DMS 273 (cell line): ENCODE measurements at regions not wholly inside any gene's neighbourhood (a gene's known extent, or its start where the extent isn't known, plus 50 kb on each side); places are given as distances from the start of the nearest gene placed in this dataset.
"Not testable (repeated sequence)": the region's sequence is repeated elsewhere in the genome, so short reads cannot be mapped to it uniquely, and the experiment has no call there.

Source experiments
- DNase-seq: peaks from one replicate; lab custom pipeline; 2025; ENCODE audit not compliant: unreplicated experiment; lab: John Stamatoyannopoulos, UW

DNA sequence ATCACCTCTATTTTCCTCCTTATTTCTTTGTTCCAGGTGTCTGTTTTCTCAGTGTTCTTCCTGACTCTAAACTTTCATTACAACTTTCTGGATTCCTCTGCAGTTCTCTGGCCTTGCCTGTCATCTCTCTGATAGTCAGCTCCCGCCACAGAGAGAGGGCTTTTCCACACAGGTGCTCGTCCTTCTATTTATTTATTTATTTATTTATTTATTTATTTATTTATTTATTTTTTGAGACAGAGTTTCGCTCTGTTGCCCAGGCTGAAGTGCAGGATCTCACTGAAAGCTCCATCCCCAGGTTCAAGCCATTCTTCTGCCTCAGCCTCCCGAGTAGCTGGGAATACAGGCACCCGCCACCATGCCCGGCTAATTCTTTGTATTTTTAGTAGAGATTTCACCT lies 554.5 kb downstream of the RPS29 start:
- not testable (repeated sequence) for DNase-seq

DNA sequence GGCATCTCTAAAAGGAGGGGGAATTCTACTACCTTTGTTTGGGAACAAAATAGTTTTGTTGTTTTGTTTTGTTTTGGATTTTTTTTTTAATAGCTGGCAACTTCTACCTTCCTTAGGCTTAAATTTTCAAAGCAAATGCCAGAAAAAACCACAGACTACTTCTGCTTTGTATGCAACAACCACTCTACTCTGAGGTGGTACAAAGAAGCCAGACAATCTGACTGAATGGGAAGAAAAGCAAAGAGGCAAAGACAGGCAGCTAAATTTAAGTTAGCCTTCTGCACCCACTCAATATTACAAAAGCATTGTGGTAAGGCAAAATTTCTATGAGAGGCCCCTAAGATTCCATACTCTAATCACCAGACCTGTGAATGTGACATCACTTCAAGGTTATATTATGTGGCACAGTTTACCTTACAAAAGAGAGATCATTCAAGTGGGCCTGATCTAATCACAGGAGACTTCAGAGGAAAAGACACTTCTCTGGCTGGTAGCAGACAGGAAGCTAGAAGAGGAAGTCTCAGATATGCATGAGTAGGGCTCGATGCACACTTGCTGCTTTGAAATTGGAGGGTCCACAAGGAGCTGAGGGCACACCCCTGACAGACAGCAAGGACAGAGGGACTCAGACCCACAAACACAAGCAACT lies 566.6 kb downstream of the RPS29 start:
- no peak for DNase-seq

DNA sequence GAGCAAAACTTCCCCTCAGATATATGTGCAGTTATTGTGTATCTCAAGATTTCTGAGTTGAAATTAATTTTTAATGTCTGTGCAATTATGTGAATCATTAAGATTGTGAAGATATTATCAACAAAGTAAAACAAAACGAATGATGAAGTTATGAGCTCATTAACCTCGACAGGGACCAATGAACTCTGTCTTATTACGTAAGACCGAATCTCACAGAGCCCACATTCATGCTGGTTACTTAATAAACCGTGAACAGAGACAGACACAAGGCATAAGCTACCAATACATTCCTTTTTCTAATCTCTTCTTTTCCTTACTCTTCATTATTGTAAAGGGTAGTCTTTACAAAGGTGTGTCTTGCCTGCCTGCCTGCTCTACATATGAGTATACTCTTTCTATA lies 568.7 kb downstream of the RPS29 start:
- no peak for DNase-seq

DNA sequence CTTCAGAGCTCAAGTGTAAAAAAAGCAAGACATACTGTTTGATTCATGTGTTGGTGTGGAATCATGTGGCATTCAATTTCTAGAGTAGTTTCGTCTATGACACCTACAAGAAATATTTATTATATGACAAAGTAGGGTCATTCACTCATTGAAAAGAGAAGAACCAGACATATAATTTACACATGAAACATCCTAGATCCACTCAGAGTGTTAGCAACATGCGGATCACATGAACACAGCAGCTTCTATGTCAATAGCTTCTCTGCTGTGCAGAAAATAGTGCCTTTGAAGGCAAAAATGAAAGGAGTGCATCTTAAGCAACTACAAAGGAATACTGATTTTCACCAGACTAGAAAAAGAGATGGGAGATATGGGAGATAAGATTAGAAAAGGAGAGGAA lies 569.8 kb downstream of the RPS29 start:
- no peak for DNase-seq

DNA sequence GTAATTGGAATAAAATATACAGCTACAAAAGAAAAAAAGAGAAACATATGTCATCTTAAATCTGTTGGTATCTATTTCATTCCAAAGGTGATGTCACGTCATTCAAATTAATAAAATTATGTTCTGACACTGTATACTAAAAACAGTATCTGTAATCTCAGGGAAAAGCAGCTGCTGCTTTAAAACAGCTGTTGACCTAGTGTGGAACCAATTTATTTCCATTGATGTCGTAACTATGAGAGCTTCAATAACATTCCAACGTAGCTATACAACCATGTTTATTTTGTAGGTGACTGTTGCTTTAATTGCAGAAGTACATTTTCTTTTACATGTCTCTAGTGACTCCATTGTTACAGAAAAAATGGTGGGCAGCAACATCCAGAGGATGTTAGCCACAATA lies 571.7 kb downstream of the RPS29 start:
- no peak for DNase-seq

DNA sequence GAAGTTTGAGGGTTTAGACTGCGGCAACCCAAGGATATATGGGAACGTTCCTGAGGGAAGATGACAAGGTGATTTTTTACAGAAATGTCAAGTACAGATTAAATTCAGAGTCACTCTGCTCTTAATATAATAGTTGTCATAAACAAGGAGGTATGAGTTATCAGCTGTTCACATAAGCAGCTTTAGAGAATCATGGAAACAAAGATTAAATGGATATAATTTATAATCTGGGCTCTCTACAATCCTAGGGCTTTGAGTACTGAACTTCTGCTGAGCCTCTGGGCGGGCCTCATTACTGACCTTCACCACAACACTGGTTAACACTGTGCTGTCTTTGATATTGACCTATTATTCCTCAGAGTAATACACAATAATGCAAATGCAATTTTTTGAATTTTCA lies 577.8 kb downstream of the RPS29 start:
- DNase-seq: no peak

DNA sequence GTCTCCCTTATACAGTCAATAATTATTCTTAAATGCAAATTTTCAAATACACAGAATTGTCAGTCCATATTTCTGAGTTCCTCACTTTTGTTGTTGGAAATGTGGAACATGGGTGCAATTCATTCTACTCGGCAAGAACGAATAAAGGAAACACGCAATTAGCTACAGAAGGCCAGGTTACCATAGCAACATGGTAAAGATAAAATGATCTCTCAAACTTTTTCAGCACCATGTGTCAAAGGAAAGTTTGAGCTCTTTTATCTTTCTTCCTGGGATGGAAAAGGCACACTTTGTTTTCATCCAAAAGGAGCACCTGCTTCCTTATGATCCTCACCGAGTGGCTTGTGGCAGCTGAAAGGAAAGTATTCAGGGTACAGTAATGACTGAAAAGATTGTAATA lies 595.0 kb downstream of the RPS29 start:
- no peak for DNase-seq

DNA sequence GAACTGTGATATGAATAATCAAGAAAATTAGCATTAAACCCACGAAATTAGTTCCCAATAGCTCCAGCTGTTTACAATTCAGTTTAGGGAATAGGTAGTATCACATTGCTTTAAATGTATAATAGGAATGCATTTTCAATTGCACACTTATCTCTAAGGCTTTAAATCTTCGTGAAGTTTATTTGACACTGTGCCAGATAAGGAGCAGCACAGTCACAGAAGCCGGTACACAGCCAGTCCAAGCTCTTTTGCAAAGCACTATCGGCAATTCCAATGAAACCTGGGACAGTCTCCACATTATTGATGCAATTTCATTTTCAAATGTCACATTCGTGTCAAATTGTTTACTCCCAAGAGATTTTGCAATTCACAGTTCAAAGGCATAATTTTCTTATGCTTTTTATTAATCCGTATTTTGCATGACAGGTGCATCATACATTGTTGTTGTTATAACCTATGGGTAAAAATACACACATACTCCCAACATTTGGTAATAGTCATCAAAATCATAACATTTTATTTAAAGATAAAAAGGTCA lies 602.8 kb downstream of the RPS29 start:
- DNase-seq: no peak

DNA sequence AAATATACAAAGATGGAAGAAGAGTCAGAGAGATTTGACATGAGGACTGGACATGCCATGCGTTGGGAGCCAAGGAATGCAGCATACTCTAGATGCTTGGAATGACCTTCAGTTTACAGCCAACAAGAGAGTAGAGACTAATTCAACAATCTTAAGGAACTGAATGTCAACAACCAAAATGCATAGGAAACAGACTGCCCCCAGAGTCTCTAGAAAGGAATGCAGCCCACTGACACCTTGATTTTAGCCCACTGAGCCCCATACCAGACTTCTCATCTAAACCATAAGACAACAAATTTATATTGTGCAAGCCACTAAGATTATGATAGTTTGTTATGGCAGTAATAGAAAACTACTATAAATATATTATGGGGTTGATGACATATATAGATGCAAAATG lies 611.2 kb downstream of the RPS29 start:
- DNase-seq: no peak

DNA sequence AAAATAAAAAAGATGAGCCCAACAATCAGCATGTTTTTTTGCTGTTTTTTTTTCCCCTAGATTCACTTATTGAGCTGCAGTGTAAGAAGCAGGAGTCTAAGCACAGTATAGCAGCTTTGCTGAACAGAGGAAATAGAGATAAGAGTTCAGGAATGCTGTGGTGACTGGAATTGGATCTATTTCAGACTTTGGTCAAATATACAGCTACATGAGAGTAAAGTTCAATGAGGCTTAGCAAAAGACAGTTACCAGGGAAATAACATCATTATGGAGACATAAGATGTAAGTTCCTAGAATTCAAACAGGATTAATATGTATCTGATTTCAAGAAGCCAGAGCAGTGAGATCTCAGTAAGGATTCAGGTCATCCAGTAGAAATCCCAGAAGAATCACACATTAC lies 613.0 kb downstream of the RPS29 start:
- DNase-seq: no peak

DNA sequence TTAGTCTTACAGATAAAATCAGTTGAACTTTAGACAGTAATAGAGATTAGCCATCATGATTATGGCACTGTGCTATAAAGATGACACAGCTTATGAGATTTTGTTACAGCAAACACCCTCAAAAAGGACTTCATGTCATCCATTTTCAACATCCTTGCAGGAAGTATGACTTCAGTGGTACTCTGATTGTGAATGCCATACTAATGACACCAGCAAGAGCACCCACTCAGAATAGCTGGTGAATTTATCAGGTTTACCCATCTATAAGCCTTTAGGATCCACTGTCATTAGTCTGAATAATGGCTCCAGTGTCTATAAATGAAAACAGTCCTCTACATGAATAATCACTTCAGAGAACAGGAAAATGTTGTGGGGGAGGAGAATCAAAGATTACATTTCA lies 615.2 kb downstream of the RPS29 start:
- no peak for DNase-seq

DNA sequence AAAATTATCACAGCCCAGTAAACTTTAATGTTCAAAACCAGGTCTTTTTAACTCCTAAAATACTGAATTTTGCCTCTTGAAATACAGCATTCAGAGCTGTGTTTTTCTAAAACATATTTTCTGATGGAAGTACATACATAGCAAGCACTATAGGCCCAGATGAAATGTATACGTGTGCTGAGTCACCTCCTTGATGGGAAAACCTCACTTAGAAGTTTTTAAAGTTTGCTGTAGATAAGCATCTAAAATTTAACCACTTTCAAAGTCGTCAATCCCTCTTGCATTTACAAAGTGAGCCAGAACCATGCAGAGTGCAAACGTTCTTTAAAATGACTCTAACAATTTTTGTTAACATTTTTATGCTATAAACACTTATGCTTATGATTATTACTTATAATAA lies 618.8 kb downstream of the RPS29 start:
- DNase-seq: no peak

DNA sequence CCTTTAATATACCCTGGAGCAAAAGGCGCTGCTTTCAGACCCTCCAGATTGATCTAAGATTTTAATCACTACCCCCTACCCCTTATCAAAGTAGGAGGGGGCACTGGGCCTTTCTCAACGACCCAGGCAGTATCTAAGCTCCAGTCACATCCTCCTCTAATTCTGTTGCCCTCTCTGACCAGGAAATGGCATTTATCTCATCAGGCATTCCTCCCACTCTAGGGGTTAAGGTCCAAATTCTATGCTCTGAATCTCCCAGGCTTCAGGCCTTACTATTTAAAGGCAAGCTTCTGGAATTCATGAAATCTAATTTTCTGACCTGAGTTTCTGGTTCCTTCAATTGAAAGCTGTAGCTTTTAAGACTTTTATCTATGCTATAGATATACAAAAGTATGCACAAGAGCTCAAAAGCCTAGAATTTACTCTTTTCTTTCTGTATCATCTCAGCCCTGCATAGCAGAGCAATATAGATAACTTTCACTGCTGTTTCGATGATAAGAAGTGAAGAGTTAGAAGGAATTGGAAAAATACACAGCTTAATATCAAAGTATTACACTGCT lies 622.9 kb downstream of the RPS29 start:
- no peak for DNase-seq

DNA sequence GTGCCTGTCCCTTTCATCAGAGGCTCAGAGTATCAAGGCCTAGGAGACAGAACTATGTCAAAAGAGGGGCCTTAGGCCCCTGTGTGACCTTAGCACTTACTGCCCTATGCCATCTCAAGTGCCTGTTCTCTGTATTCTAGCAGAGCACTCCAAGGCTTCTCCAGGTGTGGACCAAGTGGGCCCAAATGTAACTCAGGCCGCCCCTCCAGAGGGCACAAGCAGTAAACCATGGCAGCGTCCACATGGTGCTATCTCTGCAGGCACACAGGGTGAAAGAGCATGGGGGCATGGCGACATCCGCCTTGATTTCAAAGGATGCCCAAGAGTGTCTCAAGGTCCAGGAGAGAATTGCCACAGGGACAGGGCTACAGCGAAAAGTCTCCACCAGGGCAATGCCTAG lies 628.7 kb downstream of the RPS29 start:
- DNase-seq: no peak

DNA sequence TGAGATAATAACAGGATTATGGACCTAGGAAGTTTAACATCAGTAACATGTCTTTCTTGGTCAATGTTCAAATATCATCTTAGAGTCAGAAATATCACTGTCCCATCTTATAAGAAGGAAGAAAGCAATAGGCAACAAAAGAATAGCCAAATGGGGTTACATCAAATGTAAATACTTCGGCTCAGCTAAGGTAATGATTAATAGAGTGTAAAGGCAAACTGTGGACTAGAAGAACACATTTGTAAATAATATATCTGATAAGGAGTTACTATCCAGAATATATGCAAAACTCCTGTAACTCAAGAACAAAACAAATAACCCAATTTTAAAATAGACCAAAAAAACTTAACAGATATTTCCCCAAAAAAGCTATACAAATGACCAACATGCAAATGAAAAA lies 630.3 kb downstream of the RPS29 start:
- no peak for DNase-seq

DNA sequence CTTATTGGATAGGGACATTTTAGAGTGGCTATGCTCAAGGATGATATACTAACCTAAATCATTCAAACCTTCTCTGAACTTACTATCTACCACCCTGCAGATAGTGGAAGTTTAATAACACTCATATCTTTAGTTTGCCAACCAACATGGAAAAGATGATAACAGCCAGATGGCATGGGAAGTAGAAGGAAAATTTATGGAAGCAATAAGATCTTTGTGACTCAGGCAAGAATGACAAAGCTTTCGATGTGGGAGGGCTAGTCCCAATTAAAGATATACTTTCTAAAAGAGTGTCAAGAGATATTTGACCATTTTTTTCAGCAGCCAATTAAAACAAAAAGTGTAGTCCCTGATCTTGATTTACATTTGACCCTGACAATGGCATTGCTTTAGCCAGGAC lies 631.7 kb downstream of the RPS29 start:
- DNase-seq: no peak

DNA sequence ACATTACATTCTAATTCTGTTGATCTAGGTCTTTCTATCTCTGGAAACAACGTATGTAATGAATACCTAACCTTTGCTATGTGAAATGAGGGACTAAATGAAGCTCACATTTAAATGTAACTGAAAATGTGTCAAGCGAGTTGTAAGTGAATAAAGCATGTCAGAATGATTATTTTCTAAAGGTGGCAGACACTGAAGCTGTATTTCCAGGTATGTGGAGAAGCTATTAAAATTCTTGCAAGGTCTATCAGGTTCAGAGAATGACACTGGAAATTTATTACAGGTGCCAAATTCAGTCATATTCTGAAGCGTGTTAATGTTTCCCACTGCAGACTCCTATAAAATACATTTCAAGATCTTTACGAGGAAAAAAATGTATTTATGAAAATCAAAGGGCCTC lies 641.4 kb downstream of the RPS29 start:
- no peak for DNase-seq

DNA sequence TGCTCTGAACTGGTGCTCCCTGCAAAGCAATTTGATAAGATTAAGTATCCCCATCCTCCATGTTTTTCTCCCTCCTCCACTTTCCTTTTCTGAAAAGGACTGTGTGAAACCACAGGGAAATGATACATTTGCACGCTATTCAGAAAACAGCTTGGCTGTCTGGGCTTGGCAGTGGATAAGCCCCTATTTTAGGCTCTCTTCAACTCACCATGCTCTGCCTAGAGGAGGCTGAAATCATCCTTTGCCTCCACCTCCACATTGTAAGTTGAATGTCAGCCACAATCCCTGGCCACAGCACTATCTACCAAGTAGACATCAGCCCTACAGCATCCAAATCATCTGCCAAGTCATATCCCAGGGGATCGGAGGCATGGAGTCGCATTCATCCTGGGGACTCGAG lies 642.3 kb downstream of the RPS29 start:
- no peak for DNase-seq

DNA sequence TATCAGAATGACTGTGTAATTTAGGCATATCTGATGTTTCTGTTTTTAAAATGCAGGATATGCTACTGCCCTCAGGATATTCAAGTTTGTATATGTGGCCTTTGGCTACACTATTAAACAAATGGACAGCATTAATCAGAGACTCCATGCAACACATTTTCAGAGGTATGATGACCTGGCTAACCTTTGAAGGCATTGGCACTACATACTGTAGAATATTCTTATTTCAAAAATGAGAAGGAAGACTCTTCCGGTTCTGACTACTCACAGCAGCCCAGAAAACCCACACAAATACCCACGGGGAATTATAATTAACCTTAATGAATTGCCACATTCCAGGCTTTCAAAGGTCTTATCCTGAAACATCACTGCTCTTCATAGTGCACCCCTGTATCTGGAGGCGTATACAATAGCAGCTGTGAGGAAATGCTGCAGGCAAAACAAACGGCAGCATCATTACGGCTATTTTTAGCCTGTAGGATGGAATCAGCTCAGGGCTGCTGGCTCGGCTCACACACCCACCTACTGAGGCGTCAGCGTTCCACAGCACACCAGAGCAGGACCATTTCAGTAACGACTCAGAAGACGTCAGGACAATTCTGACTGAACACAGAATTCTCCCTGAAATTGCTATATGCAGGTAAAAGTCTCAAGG lies 648.5 kb downstream of the RPS29 start:
- DNase-seq: no peak

DNA sequence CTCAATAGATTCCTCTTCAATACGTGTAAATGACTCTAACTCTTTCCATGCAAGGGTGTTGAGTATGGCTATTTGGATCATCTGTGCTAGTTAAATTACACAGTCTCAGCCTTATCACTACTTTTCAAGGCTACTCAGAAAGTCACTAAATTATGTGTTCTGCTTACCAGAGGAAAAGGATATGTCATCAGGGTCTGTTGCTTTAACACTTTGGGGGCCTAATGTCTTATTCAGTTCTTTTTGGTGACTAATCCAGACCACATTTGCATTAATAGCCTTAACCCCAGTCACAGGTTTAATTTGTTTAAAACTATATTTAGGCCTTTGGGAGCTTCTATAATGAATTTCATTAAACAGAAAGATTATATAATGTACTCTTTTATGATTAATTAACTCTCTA lies 649.3 kb downstream of the RPS29 start:
- no peak for DNase-seq

DNA sequence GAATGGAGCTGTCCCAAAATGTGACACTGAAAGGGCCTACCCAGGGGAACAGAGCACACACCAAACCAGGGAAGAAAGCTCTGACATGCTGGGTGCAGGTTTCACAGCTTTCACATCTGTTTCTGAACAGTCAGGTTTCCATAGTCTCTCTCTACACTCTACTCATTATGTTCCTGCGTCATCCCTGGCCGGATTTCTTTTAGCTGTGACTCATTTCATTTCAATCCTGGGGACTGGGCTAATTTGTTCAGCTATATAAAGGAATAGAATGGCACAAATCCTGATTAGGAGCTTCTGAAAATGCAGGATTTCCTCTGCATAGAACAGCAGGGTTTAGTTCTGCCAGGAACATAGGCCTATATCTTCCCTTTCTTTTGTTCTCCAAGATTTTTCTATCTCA lies 649.8 kb downstream of the RPS29 start:
- DNase-seq: no peak

DNA sequence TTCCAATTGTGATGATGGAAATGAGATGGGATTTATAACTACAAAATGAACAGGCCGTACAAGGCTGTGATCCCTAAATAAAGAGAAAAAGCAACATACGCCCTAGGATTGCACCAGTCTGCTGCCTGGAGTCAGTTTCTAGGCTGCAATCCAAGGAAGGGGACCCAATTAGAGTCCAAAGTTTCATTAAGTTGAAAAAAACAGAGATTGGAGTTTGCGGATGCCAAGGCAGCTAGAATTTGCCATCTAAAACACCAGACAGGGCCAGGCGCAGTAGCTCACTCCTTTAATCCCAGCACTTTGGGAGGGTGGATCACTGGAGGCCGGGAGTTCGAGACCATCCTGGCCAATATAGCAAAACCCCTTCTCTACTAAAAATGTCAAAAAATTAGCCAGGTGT lies 661.0 kb downstream of the RPS29 start:
- no peak for DNase-seq

DNA sequence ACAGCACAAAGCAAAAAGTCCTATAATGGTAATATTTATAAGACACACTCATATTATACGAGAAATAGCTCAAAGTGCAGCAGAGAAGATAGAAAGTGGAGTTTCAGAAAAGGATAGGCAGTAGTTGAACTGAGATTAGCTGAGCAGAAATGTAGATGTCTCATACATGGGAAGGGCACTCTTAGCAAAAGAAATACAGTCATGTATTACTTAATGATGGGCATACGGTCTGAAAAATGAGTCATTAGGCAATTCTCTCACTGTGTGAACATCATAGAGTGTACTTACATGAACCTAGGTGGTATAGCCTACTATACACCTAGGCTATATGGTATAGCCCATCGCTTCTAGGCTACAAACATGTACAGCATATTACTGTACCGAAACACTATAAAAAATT lies 671.3 kb downstream of the RPS29 start:
- DNase-seq: no peak
